Heart left ventricle (tissue), 16 donors: ENCODE measurements at regions not wholly inside any gene's neighbourhood (a gene's known extent, or its start where the extent isn't known, plus 50 kb on each side); places are given as distances from the start of the nearest gene placed in this dataset.

Experiments
- ATAC-seq, 4 donors: fragments of 200-7000 bp; cut with Tn5 transposase; one replicate each; pipeline ENCODE4 v1.9.1; 2020 to 2022; ENCODE audit warnings: moderate library complexity in 4 of 4, mild to moderate bottlenecking in 3 of 4, moderate number of reproducible peaks in 1 of 4
- DNase-seq, 5 donors: peaks; one replicate each; pipeline ENCODE4 v3.0.0-alpha.2; 2020
- H3K27ac ChIP-seq, 12 donors: fragments of 200-600 bp; sonication (generic) in 4 of 12; one replicate each; pipeline versions ENCODE4 v1.5.0 to v1.8.0; 2016 to 2022; ENCODE audit warnings: mild to moderate bottlenecking in 2 of 12
- H3K27me3 ChIP-seq, 9 donors: fragments of 200-600 bp; sonication (generic) in 2 of 9; one replicate each; pipeline versions ENCODE4 v1.5.1 to v1.8.0; 2016 to 2022; ENCODE audit warnings: mild to moderate bottlenecking in 3 of 9
- H3K36me3 ChIP-seq, 9 donors: fragments of 200-600 bp; sonication (generic) in 2 of 9; one replicate each; pipeline versions ENCODE4 v1.5.0 to v1.8.0; 2018 to 2022; ENCODE audit warnings: mild to moderate bottlenecking in 2 of 9
- H3K4me1 ChIP-seq, 12 donors: fragments of 200-600 bp; sonication (generic) in 4 of 12; one replicate each; pipeline versions ENCODE4 v1.5.0 to v1.8.0; 2016 to 2022; ENCODE audit warnings: mild to moderate bottlenecking in 3 of 12
- H3K4me3 ChIP-seq, 12 donors: fragments of 200-600 bp; sonication (generic) in 4 of 12; one replicate each; pipeline versions ENCODE4 v1.5.0 to v1.8.0; 2017 to 2022; ENCODE audit warnings: mild to moderate bottlenecking in 9 of 12, moderate library complexity in 4 of 12
- H3K9me3 ChIP-seq, 12 donors: fragments of 200-600 bp; sonication (generic) in 4 of 12; one replicate each; pipeline versions ENCODE4 v1.5.0 to v1.8.0; 2016 to 2022; ENCODE audit warnings: mild to moderate bottlenecking in 1 of 12
- CTCF ChIP-seq, 12 donors: fragments of 200-600 bp; sonication (generic) in 4 of 12; IDR thresholded peaks; one replicate each; pipeline versions ENCODE4 v1.5.0 to v1.8.0; 2018 to 2022; ENCODE audit warnings: antibody characterized with exemption in 12 of 12, mild to moderate bottlenecking in 5 of 12
- POLR2A ChIP-seq, 2 donors: fragments of 450-650 bp; IDR thresholded peaks; one replicate each; pipeline ENCODE4 v1.6.1; 2017; ENCODE audit warnings: antibody characterized with exemption in 2 of 2, mild to moderate bottlenecking in 2 of 2, moderate library complexity in 2 of 2
- WGBS, 4 donors: extraction: QIAGEN DNeasy Blood & Tissue Kit in 2 of 4; methylation state at CpG; one replicate each; pipeline versions ENCODE4 v1.1.5 to v1.1.7; 2013 to 2018; 5-methylcytosine and 5-hydroxymethylcytosine counted together
- intact Hi-C, 10 donors: fragments of 100-400 bp; cut with DNase I; formaldehyde crosslinking; loops; one replicate each; pipeline versions ENCODE4 v1.11.1 to v1.14.2; 2022
- donor health status: ischemic (EF 13 %, LVEDD 7.1; RV severe dilation, severe dysfunction).
- donor health status: healthy with polysubstance abuse.
- donor health status: DM: no; HTN: yes; CAD: no.
- donor health status: DM: no; HTN: no; CAD: no.
- donor health status: ischemic (EF 25% LVEDD 6.9; RV normal size, moderate dysfunction).
- donor health status: ischemic (EF 25% LVEDD 5.7; RV mildly dilated, moderate dysfunction).
- donor health status: healthy.
- donor health status: DM: yes; HTN: yes; CAD: no.
- donor health status: ischemic (EF 35%, LVEDD 5.7; RV mildly dilated, moderate dysfunction).
- donor health status: nonischemic (EF 11% LVEDD 7.7; RV severe dilation, severe dysfunction).
- donor health status: DM: yes; HTN: yes; CAD: no.
- donor health status: PGD.
- donor health status: ischemic (EF 29% LVEDD 5.4; RV normal size, mild dysfunction).
- donor health status: nonischemic (EF 23%, LVEDD 6.1; RV moderate dilation, normal function).

GRCh38 chr16:9188721-9189120, 97.3 kb downstream of the HAPSTR1 start:
- TF ChIP-seq CTCF (IDR thresholded peaks at IDR 0.05) (no peak), POLR2A (IDR thresholded peaks at IDR 0.05) (no peak)
- no peak overlapping the region for H3K27ac ChIP-seq
- WGBS, 4 donors, result 79 to 87% (median 81%) methylated on average over 3 of the region's 3 CpGs
- no peak overlapping the region for H3K4me3 ChIP-seq
- no peaks in the 10 kb centered on the region for H3K4me1 ChIP-seq
- DNase-seq (no peak), ATAC-seq (no peak)
- no peaks in the 10 kb centered on the region for H3K9me3 ChIP-seq
- H3K36me3 ChIP-seq, result no peaks in the 10 kb centered on the region
- no peaks in the 10 kb centered on the region for H3K27me3 ChIP-seq
- intact Hi-C loops, result no loop called here

GRCh38 chr16:9191274-9191850, 99.9 kb downstream of the HAPSTR1 start:
- Histone ChIP-seq H3K27ac (no peak overlapping the region), H3K4me3 (no peak overlapping the region), H3K36me3 (no peaks in the 10 kb centered on the region), H3K9me3 (no peaks in the 10 kb centered on the region), H3K27me3 (no peaks in the 10 kb centered on the region), H3K4me1 (no peaks in the 10 kb centered on the region)
- DNase-seq (no peak), ATAC-seq (no peak)
- intact Hi-C loops, result no loop called here
- TF ChIP-seq POLR2A (IDR thresholded peaks at IDR 0.05), result no peak
- no peak for TF ChIP-seq CTCF (IDR thresholded peaks at IDR 0.05)

- ATAC-seq, result no peak
- Histone ChIP-seq H3K27me3 (no peaks in the 10 kb centered on the region), H3K4me1 (no peaks in the 10 kb centered on the region), H3K27ac (no peak overlapping the region), H3K4me3 (no peak overlapping the region), H3K36me3 (no peaks in the 10 kb centered on the region), H3K9me3 (no peaks in the 10 kb centered on the region)
- intact Hi-C loops, result no loop called here
- TF ChIP-seq CTCF (IDR thresholded peaks at IDR 0.05), result no peak
- TF ChIP-seq POLR2A (IDR thresholded peaks at IDR 0.05), result no peak
- no peak for DNase-seq
- WGBS, 4 donors, result 71 to 78% (median 73%) methylated on average over 4 of the region's 4 CpGs
Measured at GRCh38 chr16:9192746-9193145, 101.3 kb downstream of the HAPSTR1 start.

GRCh38 chr16:9195287-9195686, 103.8 kb downstream of the HAPSTR1 start:
- H3K9me3 ChIP-seq, result no peaks in the 10 kb centered on the region
- WGBS, 4 donors, result 41 to 57% (median 49%) methylated on average over 6 of the region's 6 CpGs
- H3K27me3 ChIP-seq, result no peaks in the 10 kb centered on the region
- intact Hi-C loops, result no loop called here
- H3K4me1 ChIP-seq, result peaks cover 0 to 10% (median 0%) of the 10 kb centered on the region in 12 donors
- no peak overlapping the region for H3K4me3 ChIP-seq
- peak in 1 of 4 donors; percentile 54 for ATAC-seq
- H3K36me3 ChIP-seq, result no peaks in the 10 kb centered on the region
- H3K27ac ChIP-seq, result no peak overlapping the region
- DNase-seq, result no peak
- no peak for TF ChIP-seq CTCF (IDR thresholded peaks at IDR 0.05)
- TF ChIP-seq POLR2A (IDR thresholded peaks at IDR 0.05), result no peak
